Suprapubic skin (tissue), 4 donors: ENCODE measurements at regions not wholly inside any gene's neighbourhood (a gene's known extent, or its start where the extent isn't known, plus 50 kb on each side); places are given as distances from the start of the nearest gene placed in this dataset.

ENCODE experiments used
- DNase-seq, 2 donors: peaks; one replicate each; pipeline ENCODE4 v3.0.0-alpha.2; 2019; ENCODE audit warnings: low spot score in 2 of 2
- H3K27ac ChIP-seq: fragments of 200-600 bp; sonication (generic); one replicate; pipeline ENCODE4 v1.5.1; 2019
- H3K27me3 ChIP-seq: fragments of 200-600 bp; sonication (generic); one replicate; pipeline ENCODE4 v1.5.1; 2019
- H3K36me3 ChIP-seq: fragments of 200-600 bp; sonication (generic); one replicate; pipeline ENCODE4 v1.5.1; 2019
- H3K4me1 ChIP-seq: fragments of 200-600 bp; sonication (generic); one replicate; pipeline ENCODE4 v1.5.1; 2019
- H3K4me3 ChIP-seq: fragments of 200-600 bp; sonication (generic); one replicate; pipeline ENCODE4 v1.5.1; 2019; ENCODE audit warnings: mild to moderate bottlenecking
- H3K9me3 ChIP-seq: fragments of 200-600 bp; sonication (generic); one replicate; pipeline ENCODE4 v1.5.1; 2019
- EP300 ChIP-seq: sonication (generic); formaldehyde crosslinking; IDR thresholded peaks from one replicate; pipeline ENCODE4 v1.6.1; 2017; ENCODE audit warnings: antibody characterized with exemption
- POLR2A ChIP-seq, 2 donors: fragments of 450-650 bp; IDR thresholded peaks; one replicate each; pipeline ENCODE4 v1.6.1; 2017; ENCODE audit warnings: antibody characterized with exemption in 2 of 2, mild to moderate bottlenecking in 2 of 2, moderate library complexity in 2 of 2
- POLR2AphosphoS5 ChIP-seq, 3 donors: sonication (generic); formaldehyde crosslinking; IDR thresholded peaks; one replicate each; pipeline ENCODE4 v1.6.1; 2017; ENCODE audit warnings: antibody characterized with exemption in 3 of 3
- WGBS: methylation state at CpG from one replicate; pipeline ENCODE4 v1.1.5; 2018; 5-methylcytosine and 5-hydroxymethylcytosine counted together
- TF ChIP-seq, protein P1 (sequence below), 2 donors: fragments of 200-600 bp in 1 of 2; fragments of 450-650 bp in 1 of 2; sonication (generic) in 1 of 2; IDR thresholded peaks; one replicate each; pipeline ENCODE4 v1.5.1; 2016 to 2019; ENCODE audit warnings: antibody characterized with exemption in 2 of 2, mild to moderate bottlenecking in 1 of 2, moderate library complexity in 1 of 2

DNA sequence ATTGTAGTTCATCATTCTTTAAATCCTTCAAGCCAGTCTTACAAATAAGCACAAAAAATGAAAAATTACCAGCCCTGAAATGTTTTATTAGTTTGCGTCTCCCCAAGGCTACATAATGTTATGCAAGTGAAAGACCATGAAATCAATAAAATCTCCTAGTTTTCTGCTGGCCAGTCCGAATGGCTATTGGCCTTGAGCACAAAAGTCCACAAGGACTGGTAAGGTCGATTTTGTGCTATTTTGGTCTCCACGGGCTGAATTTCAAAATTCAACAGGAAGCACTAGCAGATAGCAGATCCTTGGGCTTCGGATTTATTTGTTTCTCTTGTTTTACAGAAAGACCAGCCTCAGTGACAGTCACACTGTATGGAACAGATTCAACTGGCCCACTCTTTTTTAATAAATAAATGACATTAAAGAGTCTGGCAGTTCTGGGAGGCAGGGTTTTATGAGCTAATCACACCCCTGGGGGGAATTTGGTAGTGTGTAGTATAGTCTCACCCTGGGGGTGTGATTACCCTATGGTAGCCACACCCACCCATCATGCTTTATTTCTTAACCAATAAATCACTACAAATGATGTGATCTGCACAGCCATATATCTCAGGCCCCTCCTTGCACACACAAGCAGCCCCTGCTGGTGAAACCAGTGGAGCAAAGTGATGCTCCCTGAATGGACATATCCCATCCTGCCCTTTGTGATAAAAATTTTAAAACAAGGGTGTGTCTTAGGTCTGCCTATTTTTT is 51.1 kb upstream of the TMEM33 start:
- Histone ChIP-seq H3K4me1 (peaks cover 29% of the 10 kb centered on the region), H3K4me3 (no peak overlapping the region), H3K9me3 (no peaks in the 10 kb centered on the region), H3K27me3 (peaks cover 65% of the 10 kb centered on the region), H3K36me3 (no peaks in the 10 kb centered on the region), H3K27ac (no peak overlapping the region)
- DNase-seq: no peak
- WGBS: 67% methylated on average over 5 of the region's 5 CpGs
- TF ChIP-seq POLR2AphosphoS5 (IDR thresholded peaks at IDR 0.05) (no peak), EP300 (no peak), POLR2A (IDR thresholded peaks at IDR 0.05) (no peak)
- TF ChIP-seq, protein P1, sequence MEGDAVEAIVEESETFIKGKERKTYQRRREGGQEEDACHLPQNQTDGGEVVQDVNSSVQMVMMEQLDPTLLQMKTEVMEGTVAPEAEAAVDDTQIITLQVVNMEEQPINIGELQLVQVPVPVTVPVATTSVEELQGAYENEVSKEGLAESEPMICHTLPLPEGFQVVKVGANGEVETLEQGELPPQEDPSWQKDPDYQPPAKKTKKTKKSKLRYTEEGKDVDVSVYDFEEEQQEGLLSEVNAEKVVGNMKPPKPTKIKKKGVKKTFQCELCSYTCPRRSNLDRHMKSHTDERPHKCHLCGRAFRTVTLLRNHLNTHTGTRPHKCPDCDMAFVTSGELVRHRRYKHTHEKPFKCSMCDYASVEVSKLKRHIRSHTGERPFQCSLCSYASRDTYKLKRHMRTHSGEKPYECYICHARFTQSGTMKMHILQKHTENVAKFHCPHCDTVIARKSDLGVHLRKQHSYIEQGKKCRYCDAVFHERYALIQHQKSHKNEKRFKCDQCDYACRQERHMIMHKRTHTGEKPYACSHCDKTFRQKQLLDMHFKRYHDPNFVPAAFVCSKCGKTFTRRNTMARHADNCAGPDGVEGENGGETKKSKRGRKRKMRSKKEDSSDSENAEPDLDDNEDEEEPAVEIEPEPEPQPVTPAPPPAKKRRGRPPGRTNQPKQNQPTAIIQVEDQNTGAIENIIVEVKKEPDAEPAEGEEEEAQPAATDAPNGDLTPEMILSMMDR (IDR thresholded peaks at IDR 0.05): no peak

DNA sequence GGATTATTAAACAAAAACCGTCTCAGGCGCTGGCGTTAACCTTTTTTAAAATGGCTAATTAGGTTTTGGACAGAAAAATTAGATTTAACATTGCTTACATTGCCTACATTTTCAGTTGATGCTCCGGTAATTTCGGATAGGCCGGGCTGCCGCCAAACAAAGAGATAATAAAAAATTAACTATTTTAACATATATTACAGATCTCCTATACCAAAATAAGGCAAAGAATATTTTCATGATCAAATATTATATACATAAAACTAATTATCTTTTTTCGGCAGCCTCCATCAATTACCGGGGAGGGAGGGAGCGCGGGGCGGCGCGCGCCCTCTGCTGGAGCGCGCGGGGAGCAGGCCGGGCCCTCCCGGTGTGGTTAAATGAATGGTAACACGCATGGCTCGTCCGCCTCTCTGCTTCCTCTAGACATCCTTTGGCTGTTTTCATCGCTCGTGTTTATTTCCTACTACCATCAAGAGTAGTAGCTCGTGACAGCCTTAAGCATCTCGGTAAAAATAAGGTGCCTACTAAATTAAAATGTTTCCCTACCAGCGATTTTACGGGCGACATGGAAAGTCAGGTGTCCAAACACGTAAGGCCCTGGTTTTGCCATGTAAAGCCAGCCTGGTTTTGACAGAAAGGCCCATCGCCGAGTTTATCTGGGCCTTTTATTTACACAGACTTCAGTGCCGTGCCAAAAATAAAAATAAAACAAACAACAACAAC is 52.4 kb upstream of the TMEM33 start:
- peaks cover 78% of the 10 kb centered on the region for H3K27me3 ChIP-seq
- DNase-seq: no peak
- peak overlapping the region; percentile 47 for H3K4me3 ChIP-seq
- H3K36me3 ChIP-seq: no peaks in the 10 kb centered on the region
- H3K27ac ChIP-seq: no peak overlapping the region
- H3K4me1 ChIP-seq: peaks cover 29% of the 10 kb centered on the region
- TF ChIP-seq POLR2AphosphoS5 (IDR thresholded peaks at IDR 0.05) (no peak), POLR2A (IDR thresholded peaks at IDR 0.05) (no peak), EP300 (no peak)
- TF ChIP-seq, protein P1 (IDR thresholded peaks at IDR 0.05): peak; percentile 38 to 96
- H3K9me3 ChIP-seq: no peaks in the 10 kb centered on the region
- 15% methylated on average over 34 of the region's 34 CpGs for WGBS

DNA sequence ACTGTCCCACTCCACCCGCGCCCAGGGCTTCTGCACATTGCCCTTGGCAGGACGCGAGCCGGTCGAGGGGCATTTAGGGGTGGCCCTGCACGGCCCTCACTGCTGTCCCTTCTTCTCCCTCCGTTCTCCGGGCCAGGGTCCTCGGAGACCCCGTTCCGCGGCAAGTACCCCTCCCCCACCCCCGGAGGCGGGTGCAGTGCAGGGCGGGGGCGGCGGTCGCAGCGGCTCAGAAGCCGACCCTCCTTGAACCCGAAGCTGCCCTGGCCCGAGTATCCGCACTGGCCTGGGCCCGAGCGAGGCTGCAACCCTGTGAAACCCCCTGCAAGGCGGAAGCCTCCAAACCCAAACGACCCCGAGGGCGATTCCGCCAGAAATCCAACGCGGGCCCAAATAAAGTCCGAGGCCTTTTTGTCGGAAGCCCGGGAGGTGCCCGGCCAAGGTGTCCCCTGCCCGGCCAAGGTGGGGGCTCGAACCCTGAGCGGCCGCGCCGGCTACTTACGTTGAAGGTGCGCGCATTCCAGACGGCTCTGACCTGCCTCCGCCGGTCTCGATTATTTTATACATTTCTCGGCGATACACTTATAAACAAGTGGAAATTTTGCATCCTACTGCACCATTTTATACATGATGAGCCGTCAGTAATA is 53.1 kb upstream of the TMEM33 start:
- Histone ChIP-seq H3K4me3 (peak overlapping the region; percentile 47), H3K27ac (no peak overlapping the region), H3K9me3 (no peaks in the 10 kb centered on the region), H3K36me3 (no peaks in the 10 kb centered on the region), H3K27me3 (peaks cover 85% of the 10 kb centered on the region), H3K4me1 (peaks cover 29% of the 10 kb centered on the region)
- no peak for TF ChIP-seq POLR2AphosphoS5 (IDR thresholded peaks at IDR 0.05)
- TF ChIP-seq, protein P1 (IDR thresholded peaks at IDR 0.05): no peak
- TF ChIP-seq POLR2A (IDR thresholded peaks at IDR 0.05): no peak
- no peak for TF ChIP-seq EP300
- no peak for DNase-seq
- WGBS: 12% methylated on average over 28 of the region's 53 CpGs

DNA sequence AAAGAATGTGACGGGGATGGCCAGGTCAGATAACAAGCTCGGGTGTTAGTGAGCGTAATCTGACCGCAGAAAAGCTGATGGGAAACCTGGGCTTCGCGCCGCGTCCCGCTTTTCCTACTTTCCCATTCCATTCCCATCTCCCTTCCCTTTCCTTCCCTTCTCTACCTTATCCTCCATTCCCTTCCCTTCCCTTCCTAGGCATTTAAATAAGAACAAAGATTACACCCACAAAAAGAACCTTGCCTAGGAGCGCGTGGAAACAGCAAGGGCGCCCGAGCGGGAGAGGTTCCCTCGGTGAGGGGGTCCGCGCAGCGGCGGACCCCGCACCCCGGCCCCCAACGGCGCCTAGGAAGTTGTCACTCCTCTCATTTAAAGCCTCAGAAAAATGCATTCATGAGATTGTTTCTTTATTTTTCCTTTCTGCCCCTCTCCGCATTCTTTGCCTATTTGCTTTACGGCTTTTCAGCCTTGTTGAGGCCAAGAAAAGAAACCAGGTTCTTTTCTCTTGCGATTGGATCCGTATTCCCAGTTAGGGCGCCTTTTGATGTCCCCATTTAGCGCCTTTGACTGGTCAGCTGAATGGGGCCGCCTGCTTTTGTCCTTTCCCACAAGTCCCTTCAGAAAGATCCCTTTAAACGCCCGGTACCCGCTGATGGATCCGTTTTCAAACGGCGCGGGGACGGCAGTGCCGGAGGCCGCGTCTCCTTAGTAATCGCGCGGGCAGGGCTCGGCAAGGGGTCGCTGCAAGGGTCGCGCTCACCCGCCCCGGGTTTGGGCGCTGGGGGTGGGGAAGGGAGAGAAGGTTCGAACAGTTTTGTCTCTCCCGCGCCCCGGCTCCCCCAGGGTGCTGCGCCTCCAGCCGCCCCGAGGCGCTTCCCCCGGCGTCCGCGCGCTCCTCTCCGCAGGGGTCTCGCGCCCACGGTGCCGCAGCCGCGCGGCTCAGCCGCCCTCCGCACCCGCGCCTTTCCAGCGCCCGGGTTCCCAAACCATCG is 54.1 kb upstream of the TMEM33 start:
- peaks cover 89% of the 10 kb centered on the region for H3K27me3 ChIP-seq
- TF ChIP-seq POLR2A (IDR thresholded peaks at IDR 0.05) (no peak), EP300 (no peak), POLR2AphosphoS5 (IDR thresholded peaks at IDR 0.05) (no peak)
- TF ChIP-seq, protein P1 (IDR thresholded peaks at IDR 0.05): no peak
- peaks cover 29% of the 10 kb centered on the region for H3K4me1 ChIP-seq
- H3K36me3 ChIP-seq: no peaks in the 10 kb centered on the region
- H3K27ac ChIP-seq: no peak overlapping the region
- no peaks in the 10 kb centered on the region for H3K9me3 ChIP-seq
- WGBS: 3% methylated on average over 39 of the region's 79 CpGs
- H3K4me3 ChIP-seq: peak overlapping the region; percentile 47
- no peak for DNase-seq
